ENCODE measurements at regions not wholly inside any gene's neighbourhood (a gene's known extent, or its start where the extent isn't known, plus 50 kb on each side); places are given as distances from the start of the nearest gene placed in this dataset.

GRCh38 chr12:107484230-107484629, 201.4 kb upstream of the PWP1 start:
- DNase-seq (no peak), ATAC-seq (no peak)
- no peak overlapping the region for H3K4me2 ChIP-seq (ENCODE audit: low read length)
- no peak overlapping the region for H2AFZ ChIP-seq (ENCODE audit: low read length)
- no TSS peak for BruUV-seq (replicated peaks)
- no peaks in the 10 kb centered on the region for H3K27me3 ChIP-seq (ENCODE audit: low read length)
- no peaks in the 10 kb centered on the region for H3K36me3 ChIP-seq (ENCODE audit: low read depth, low read length)
- H3K4me3 ChIP-seq (ENCODE audit: low read length), result no peak overlapping the region
- intact Hi-C loops (cut with micrococcal nuclease), result no loop called here
- TF ChIP-seq CTCF (conservative IDR thresholded peaks at IDR 0.05; ENCODE audit: low read depth, low read length) (no peak), EZH2phosphoT487 (IDR thresholded peaks at IDR 0.05; ENCODE audit: borderline replicate concordance, low read length) (no peak), EZH2 (IDR thresholded peaks at IDR 0.05; ENCODE audit: low read length, unreplicated experiment) (no peak)
- no peaks in the 10 kb centered on the region for H4K20me1 ChIP-seq (ENCODE audit: low read length)
- no peaks in the 10 kb centered on the region for H3F3A ChIP-seq (ENCODE audit: low read length, unreplicated experiment)
- H3K79me2 ChIP-seq (ENCODE audit: low read length), result no peaks in the 10 kb centered on the region
- H3K4me1 ChIP-seq (ENCODE audit: insufficient read depth, low read length), result no peaks in the 10 kb centered on the region; the same call in 1 of the 2 replicates
- H3K9me2 ChIP-seq (replicated peaks; ENCODE audit: low read length), result no peaks in the 10 kb centered on the region
- H3K27ac ChIP-seq (ENCODE audit: low read length), result no peak overlapping the region
- POLR2A ChIA-PET (ENCODE audit: unreplicated experiment), result no interaction called here
- no peaks in the 10 kb centered on the region for H3K9me3 ChIP-seq (ENCODE audit: low read length)
- no peak overlapping the region for H3K9ac ChIP-seq (ENCODE audit: low read length)
- CTCF ChIA-PET, result no interaction called here

GRCh38 chr12:107484941-107485340, 200.7 kb upstream of the PWP1 start:
- ChIA-PET CTCF (no interaction called here), POLR2A (ENCODE audit: unreplicated experiment) (no interaction called here)
- Histone ChIP-seq H3K4me3 (ENCODE audit: low read length) (no peak overlapping the region), H3K9me2 (replicated peaks; ENCODE audit: low read length) (no peaks in the 10 kb centered on the region), H3K9ac (ENCODE audit: low read length) (no peak overlapping the region), H3K9me3 (ENCODE audit: low read length) (no peaks in the 10 kb centered on the region), H3K27me3 (ENCODE audit: low read length) (no peaks in the 10 kb centered on the region), H3K36me3 (ENCODE audit: low read depth, low read length) (no peaks in the 10 kb centered on the region), H3K79me2 (ENCODE audit: low read length) (no peaks in the 10 kb centered on the region), H3K27ac (ENCODE audit: low read length) (no peak overlapping the region), H2AFZ (ENCODE audit: low read length) (no peak overlapping the region), H3F3A (ENCODE audit: low read length, unreplicated experiment) (no peaks in the 10 kb centered on the region), H3K4me1 (ENCODE audit: insufficient read depth, low read length) (no peaks in the 10 kb centered on the region; the same call in 1 of the 2 replicates), H4K20me1 (ENCODE audit: low read length) (no peaks in the 10 kb centered on the region), H3K4me2 (ENCODE audit: low read length) (no peak overlapping the region)
- BruUV-seq (replicated peaks), result no TSS peak
- no peak for ATAC-seq
- no peak for TF ChIP-seq EZH2phosphoT487 (IDR thresholded peaks at IDR 0.05; ENCODE audit: borderline replicate concordance, low read length)
- TF ChIP-seq EZH2 (IDR thresholded peaks at IDR 0.05; ENCODE audit: low read length, unreplicated experiment), result no peak
- intact Hi-C loops (cut with micrococcal nuclease), result no loop called here
- no peak for DNase-seq

GRCh38 chr12:107485731-107486130, 199.9 kb upstream of the PWP1 start:
- ChIA-PET POLR2A (ENCODE audit: unreplicated experiment) (no interaction called here), CTCF (no interaction called here)
- no peak overlapping the region for H2AFZ ChIP-seq (ENCODE audit: low read length)
- no peak overlapping the region for H3K9ac ChIP-seq (ENCODE audit: low read length)
- no peaks in the 10 kb centered on the region for H3F3A ChIP-seq (ENCODE audit: low read length, unreplicated experiment)
- H3K4me3 ChIP-seq (ENCODE audit: low read length), result no peak overlapping the region
- no peak overlapping the region for H3K4me2 ChIP-seq (ENCODE audit: low read length)
- no peaks in the 10 kb centered on the region; the same call in 1 of the 2 replicates for H3K4me1 ChIP-seq (ENCODE audit: insufficient read depth, low read length)
- no peaks in the 10 kb centered on the region for H3K27me3 ChIP-seq (ENCODE audit: low read length)
- no peaks in the 10 kb centered on the region for H3K9me3 ChIP-seq (ENCODE audit: low read length)
- H3K79me2 ChIP-seq (ENCODE audit: low read length), result no peaks in the 10 kb centered on the region
- H3K36me3 ChIP-seq (ENCODE audit: low read depth, low read length), result no peaks in the 10 kb centered on the region
- BruUV-seq (replicated peaks), result no TSS peak
- ATAC-seq, result no peak
- no peak overlapping the region for H3K27ac ChIP-seq (ENCODE audit: low read length)
- H4K20me1 ChIP-seq (ENCODE audit: low read length), result no peaks in the 10 kb centered on the region
- TF ChIP-seq CTCF (conservative IDR thresholded peaks at IDR 0.05; ENCODE audit: low read depth, low read length), result no peak
- TF ChIP-seq EZH2 (IDR thresholded peaks at IDR 0.05; ENCODE audit: low read length, unreplicated experiment), result no peak
- TF ChIP-seq EZH2phosphoT487 (IDR thresholded peaks at IDR 0.05; ENCODE audit: borderline replicate concordance, low read length), result no peak
- intact Hi-C loops (cut with micrococcal nuclease), result no loop called here
- no peak for DNase-seq
- no peaks in the 10 kb centered on the region for H3K9me2 ChIP-seq (replicated peaks; ENCODE audit: low read length)

Measured in PC-3 (cell line).